OCI-LY3 (cell line): ENCODE measurements at regions not wholly inside any gene's neighbourhood (a gene's known extent, or its start where the extent isn't known, plus 50 kb on each side); places are given as distances from the start of the nearest gene placed in this dataset.

Source experiments
- EZH2phosphoT487 ChIP-seq: fragments of 200-600 bp; shearing (Covaris generic); IDR thresholded peaks from 2 replicates; pipeline ENCODE4 v1.6.1; 2018; ENCODE audit warnings: antibody characterized with exemption, mixed run types, low read depth
- TF ChIP-seq, protein P1 (sequence below): fragments of 200-600, 300-600 bp; sonication (generic); IDR thresholded peaks from 2 replicates; pipeline ENCODE4 v1.5.1; 2014; ENCODE audit warnings: antibody characterized with exemption, low read length, low read depth

DNA sequence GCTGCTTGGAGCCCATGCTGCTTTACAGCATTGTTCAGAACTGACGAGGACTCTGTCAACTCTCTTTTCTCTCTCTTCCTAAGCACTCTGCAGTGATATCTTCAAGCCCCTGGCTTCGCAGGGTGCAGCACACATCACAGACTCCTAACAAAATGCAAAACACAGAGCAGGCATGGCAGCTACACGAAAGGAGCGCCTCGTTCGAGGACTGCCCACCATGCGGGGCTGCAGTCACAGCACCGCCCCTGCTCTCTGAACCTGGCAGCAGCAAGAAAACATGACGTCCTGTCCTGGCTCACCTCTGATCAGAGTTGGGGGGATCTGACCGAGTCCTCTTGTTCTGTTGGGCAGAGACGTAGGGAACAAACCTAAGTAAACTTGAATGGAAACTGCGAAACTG is 281.7 kb downstream of the CDH26 start:
- TF ChIP-seq, protein P1, sequence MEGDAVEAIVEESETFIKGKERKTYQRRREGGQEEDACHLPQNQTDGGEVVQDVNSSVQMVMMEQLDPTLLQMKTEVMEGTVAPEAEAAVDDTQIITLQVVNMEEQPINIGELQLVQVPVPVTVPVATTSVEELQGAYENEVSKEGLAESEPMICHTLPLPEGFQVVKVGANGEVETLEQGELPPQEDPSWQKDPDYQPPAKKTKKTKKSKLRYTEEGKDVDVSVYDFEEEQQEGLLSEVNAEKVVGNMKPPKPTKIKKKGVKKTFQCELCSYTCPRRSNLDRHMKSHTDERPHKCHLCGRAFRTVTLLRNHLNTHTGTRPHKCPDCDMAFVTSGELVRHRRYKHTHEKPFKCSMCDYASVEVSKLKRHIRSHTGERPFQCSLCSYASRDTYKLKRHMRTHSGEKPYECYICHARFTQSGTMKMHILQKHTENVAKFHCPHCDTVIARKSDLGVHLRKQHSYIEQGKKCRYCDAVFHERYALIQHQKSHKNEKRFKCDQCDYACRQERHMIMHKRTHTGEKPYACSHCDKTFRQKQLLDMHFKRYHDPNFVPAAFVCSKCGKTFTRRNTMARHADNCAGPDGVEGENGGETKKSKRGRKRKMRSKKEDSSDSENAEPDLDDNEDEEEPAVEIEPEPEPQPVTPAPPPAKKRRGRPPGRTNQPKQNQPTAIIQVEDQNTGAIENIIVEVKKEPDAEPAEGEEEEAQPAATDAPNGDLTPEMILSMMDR, result no peak
- TF ChIP-seq EZH2phosphoT487, result no peak
